OCI-LY1 (cell line): ENCODE measurements at regions not wholly inside any gene's neighbourhood (a gene's known extent, or its start where the extent isn't known, plus 50 kb on each side); places are given as distances from the start of the nearest gene placed in this dataset.

ENCODE experiments used
- H2AFZ ChIP-seq: fragments of 200-600 bp; sonication (generic), shearing (Covaris generic); 2 replicates; pipeline ENCODE4 v1.6.0; 2014; ENCODE audit warnings: antibody characterized with exemption, mild to moderate bottlenecking, low read length
- H3F3A ChIP-seq: fragments of 200-600 bp; sonication (generic), shearing (Covaris generic); 2 replicates; pipeline ENCODE4 v1.6.0; 2014; ENCODE audit warnings: mild to moderate bottlenecking, antibody characterized with exemption, low read length, moderate library complexity; ENCODE audit not compliant: insufficient read depth
- H3K27ac ChIP-seq: fragments of 200-600 bp; sonication (generic); 2 replicates; pipeline ENCODE4 v1.5.1; 2014; ENCODE audit warnings: low read length, mixed run types, mild to moderate bottlenecking, low read depth; ENCODE audit not compliant: poor library complexity, severe bottlenecking
- H3K27me3 ChIP-seq: fragments of 200-600 bp; sonication (generic); 2 replicates; pipeline ENCODE4 v1.6.0; 2014; ENCODE audit warnings: antibody characterized with exemption, mild to moderate bottlenecking, low read length, moderate library complexity; ENCODE audit not compliant: insufficient read depth
- H3K36me3 ChIP-seq: fragments of 200-600 bp; sonication (generic); 2 replicates; pipeline ENCODE4 v1.6.1; 2014; ENCODE audit warnings: mild to moderate bottlenecking, antibody characterized with exemption, low read length, moderate library complexity, mixed read lengths; ENCODE audit not compliant: insufficient read depth
- H3K4me1 ChIP-seq: fragments of 200-600 bp; sonication (generic); 2 replicates; pipeline ENCODE4 v1.5.1; 2014; ENCODE audit warnings: mild to moderate bottlenecking, low read length, moderate library complexity; ENCODE audit not compliant: insufficient read depth, severe bottlenecking
- H3K4me2 ChIP-seq: fragments of 200-600 bp; sonication (generic), shearing (Covaris generic); 2 replicates; pipeline ENCODE4 v1.6.1; 2014; ENCODE audit warnings: low read length
- H3K4me3 ChIP-seq: fragments of 200-600 bp; sonication (generic); 2 replicates; pipeline ENCODE4 v1.5.1; 2014; ENCODE audit warnings: low read length, low read depth, mild to moderate bottlenecking, mixed read lengths; ENCODE audit not compliant: poor library complexity, severe bottlenecking
- H3K79me2 ChIP-seq: fragments of 200-600 bp; shearing (Covaris generic); 2 replicates; pipeline ENCODE4 v1.6.1; 2016; ENCODE audit warnings: mixed run types, low read length, mixed read lengths; ENCODE audit not compliant: insufficient read depth
- H3K9ac ChIP-seq: fragments of 200-600 bp; sonication (generic), shearing (Covaris generic); 2 replicates; pipeline ENCODE4 v1.6.1; 2014; ENCODE audit warnings: mild to moderate bottlenecking, low read length, mixed read lengths
- H3K9me2 ChIP-seq: fragments of 200-600 bp; sonication (generic), shearing (Covaris generic); 2 replicates; pipeline ENCODE4 v1.6.1; 2014; ENCODE audit warnings: low read depth, mild to moderate bottlenecking, low read length, mixed read lengths
- H3K9me3 ChIP-seq: fragments of 200-600 bp; shearing (Covaris generic); 2 replicates; pipeline ENCODE4 v1.6.1; 2014; ENCODE audit warnings: low read length, mixed read lengths
- H4K20me1 ChIP-seq: fragments of 200-600 bp; sonication (generic), shearing (Covaris generic); 2 replicates; pipeline ENCODE4 v1.6.0; 2016; ENCODE audit warnings: mild to moderate bottlenecking, low read length; ENCODE audit not compliant: insufficient read depth
- CTCF ChIP-seq: fragments of 200-600 bp; sonication (generic), shearing (Covaris generic); IDR thresholded peaks from 2 replicates; pipeline ENCODE4 v1.5.1; 2017; ENCODE audit warnings: mild to moderate bottlenecking, antibody characterized with exemption, low read length, moderate library complexity, mixed read lengths
- EZH2 ChIP-seq: fragments of 200-600 bp; sonication (generic), shearing (Covaris generic); IDR thresholded peaks from 2 replicates; pipeline ENCODE4 v1.8.0; 2017; ENCODE audit warnings: borderline replicate concordance, mixed run types, mild to moderate bottlenecking, antibody characterized with exemption, low read length, moderate library complexity, mixed read lengths

- H3K27ac ChIP-seq = peak overlapping the region; percentile 14
- H3F3A ChIP-seq = no peaks in the 10 kb centered on the region
- H3K9ac ChIP-seq = no peak overlapping the region
- H3K79me2 ChIP-seq = no peaks in the 10 kb centered on the region
- H4K20me1 ChIP-seq = no peaks in the 10 kb centered on the region
- no peaks in the 10 kb centered on the region for H3K9me3 ChIP-seq
- no peaks in the 10 kb centered on the region for H3K4me1 ChIP-seq
- no peak overlapping the region for H3K4me2 ChIP-seq
- TF ChIP-seq EZH2 (no peak), CTCF (no peak)
- H3K27me3 ChIP-seq = no peaks in the 10 kb centered on the region
- H2AFZ ChIP-seq = no peak overlapping the region
- H3K36me3 ChIP-seq = no peaks in the 10 kb centered on the region
- H3K4me3 ChIP-seq = no peak overlapping the region
- H3K9me2 ChIP-seq = no peaks in the 10 kb centered on the region
Measured at GRCh38 chr21:27400045-27400444, 433.2 kb upstream of the ADAMTS5 start.

GRCh38 chr21:27397578-27397977 is 430.7 kb upstream of the ADAMTS5 start:
- Histone ChIP-seq H3K79me2 (no peaks in the 10 kb centered on the region), H3K4me2 (no peak overlapping the region), H3K9ac (no peak overlapping the region), H3K4me1 (no peaks in the 10 kb centered on the region), H4K20me1 (no peaks in the 10 kb centered on the region), H3K4me3 (no peak overlapping the region), H3K27ac (no peak overlapping the region), H3K27me3 (no peaks in the 10 kb centered on the region), H3K9me3 (no peaks in the 10 kb centered on the region), H2AFZ (no peak overlapping the region), H3F3A (no peaks in the 10 kb centered on the region), H3K36me3 (no peaks in the 10 kb centered on the region), H3K9me2 (no peaks in the 10 kb centered on the region)
- TF ChIP-seq CTCF (no peak), EZH2 (no peak)

- Histone ChIP-seq H3K36me3 (no peaks in the 10 kb centered on the region), H3K4me1 (no peaks in the 10 kb centered on the region), H3K79me2 (no peaks in the 10 kb centered on the region), H2AFZ (no peak overlapping the region), H3K9me2 (no peaks in the 10 kb centered on the region), H3F3A (no peaks in the 10 kb centered on the region), H4K20me1 (no peaks in the 10 kb centered on the region), H3K27me3 (no peaks in the 10 kb centered on the region), H3K27ac (no peak overlapping the region), H3K4me3 (no peak overlapping the region), H3K9ac (no peak overlapping the region), H3K4me2 (no peak overlapping the region), H3K9me3 (no peaks in the 10 kb centered on the region)
- no peak for TF ChIP-seq EZH2
- TF ChIP-seq CTCF = no peak
Measured at GRCh38 chr21:27393726-27394125, 426.8 kb upstream of the ADAMTS5 start.
